Fibroblast of lung (primary cell): ENCODE measurements at regions not wholly inside any gene's neighbourhood (a gene's known extent, or its start where the extent isn't known, plus 50 kb on each side); places are given as distances from the start of the nearest gene placed in this dataset.
"Not testable (repeated sequence)": the region's sequence is repeated elsewhere in the genome, so short reads cannot be mapped to it uniquely, and the experiment has no call there.

Source experiments
- DNase-seq, 2 donors: peaks; one replicate each; pipeline versions ENCODE4 v3.0.0 to v3.0.0-alpha.2; 2010; ENCODE audit warnings: low read depth in 2 of 2
- H2AFZ ChIP-seq: 2 replicates; pipeline ENCODE4 v1.5.1; 2012; ENCODE audit warnings: low read length, control low read depth, inconsistent platforms
- H3K27ac ChIP-seq: 2 replicates; pipeline ENCODE4 v1.5.1; 2011; ENCODE audit warnings: low read length, control low read depth; ENCODE audit not compliant: insufficient read depth
- H3K27me3 ChIP-seq: 2 replicates; pipeline ENCODE4 v1.5.1; 2011; ENCODE audit warnings: mild to moderate bottlenecking, low read length; ENCODE audit not compliant: control insufficient read depth, insufficient read depth
- H3K36me3 ChIP-seq: 2 replicates; pipeline ENCODE4 v1.5.1; 2011; ENCODE audit warnings: low read length; ENCODE audit not compliant: control insufficient read depth, insufficient read depth
- H3K4me1 ChIP-seq: 2 replicates; pipeline ENCODE4 v1.5.1; 2011; ENCODE audit warnings: low read length; ENCODE audit not compliant: control insufficient read depth, insufficient read depth; ENCODE audit errors: extremely low read depth
- H3K4me2 ChIP-seq: 2 replicates; pipeline ENCODE4 v1.5.1; 2011; ENCODE audit warnings: low read length, control low read depth; ENCODE audit not compliant: insufficient read depth; ENCODE audit errors: extremely low read depth
- H3K4me3 ChIP-seq, 4 experiments: fragments of 200-600 bp in 1 of 4; sonication (generic) in 1 of 4; replicated peaks in 1 of 4; 2 replicates each; pipeline ENCODE4 v1.5.1; 2011 to 2016; ENCODE audit warnings: low read length in 4 of 4, low read depth in 3 of 4, mild to moderate bottlenecking in 3 of 4, control low read depth in 2 of 4, inconsistent platforms in 1 of 4, mixed read lengths in 1 of 4; ENCODE audit not compliant: insufficient read depth in 1 of 4; ENCODE audit errors: control extremely low read depth in 1 of 4
- H3K79me2 ChIP-seq: 2 replicates; pipeline ENCODE4 v1.5.1; 2012; ENCODE audit warnings: mild to moderate bottlenecking, low read length, inconsistent platforms; ENCODE audit not compliant: control insufficient read depth, insufficient read depth
- H3K9ac ChIP-seq: 2 replicates; pipeline ENCODE4 v1.5.1; 2011; ENCODE audit warnings: mild to moderate bottlenecking, low read length, control low read depth; ENCODE audit not compliant: insufficient read depth
- H3K9me3 ChIP-seq: 2 replicates; pipeline ENCODE4 v1.5.1; 2012; ENCODE audit warnings: low read depth, low read length; ENCODE audit not compliant: control insufficient read depth, insufficient read depth
- H4K20me1 ChIP-seq: 2 replicates; pipeline ENCODE4 v1.5.1; 2011; ENCODE audit warnings: low read length; ENCODE audit not compliant: control insufficient read depth, insufficient read depth; ENCODE audit errors: extremely low read depth
- EZH2 ChIP-seq: IDR thresholded peaks from 2 replicates; pipeline ENCODE4 v1.5.1; 2012; ENCODE audit warnings: low read length, control low read depth, mild to moderate bottlenecking; ENCODE audit errors: missing control alignments
- TF ChIP-seq, protein P1 (sequence below), 2 donors: IDR thresholded peaks in 1 of 2; conservative IDR thresholded peaks in 1 of 2; 1 replicate in 1 of 2; 2 replicates in 1 of 2; pipeline ENCODE4 v1.5.1; 2011 to 2012; ENCODE audit warnings: low read length in 2 of 2, control low read depth in 1 of 2, inconsistent platforms in 1 of 2, low read depth in 1 of 2, mild to moderate bottlenecking in 1 of 2

DNA sequence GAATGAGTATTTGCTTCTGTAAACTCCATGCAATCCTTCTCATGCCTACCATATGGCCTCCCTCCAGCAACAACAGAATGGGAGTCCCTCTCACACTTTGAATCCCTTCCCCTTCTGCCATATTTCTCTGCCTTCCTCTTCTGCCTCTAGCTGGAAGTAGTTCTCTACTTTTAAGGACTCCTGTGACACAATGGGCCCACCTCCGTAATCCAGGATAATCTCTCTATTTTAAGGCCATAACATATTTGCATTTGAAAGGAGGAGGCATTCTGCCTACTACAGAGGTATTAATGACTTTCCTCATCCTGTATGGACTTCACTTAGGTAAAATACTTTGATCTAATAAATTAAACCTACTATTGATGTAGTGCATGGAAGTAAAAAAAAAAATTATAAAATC lies 155.4 kb upstream of the ITGA1 start:
- Histone ChIP-seq H3K4me2 (no peak overlapping the region), H3K27ac (no peak overlapping the region)
- no peak for DNase-seq

GRCh38 chr5:52634171-52634570 lies 153.5 kb upstream of the ITGA1 start:
- not testable (repeated sequence) for H3K9me3 ChIP-seq, DNase-seq, H3K4me2 ChIP-seq, H3K4me3 ChIP-seq, H3K79me2 ChIP-seq, H3K9ac ChIP-seq, H2AFZ ChIP-seq, H3K4me1 ChIP-seq, H3K27ac ChIP-seq, H3K36me3 ChIP-seq, H4K20me1 ChIP-seq, H3K27me3 ChIP-seq

More for the DNA sequence above, 155.4 kb upstream of the ITGA1 start:
- no peaks in the 10 kb centered on the region for H3K4me1 ChIP-seq
- TF ChIP-seq, protein P1, sequence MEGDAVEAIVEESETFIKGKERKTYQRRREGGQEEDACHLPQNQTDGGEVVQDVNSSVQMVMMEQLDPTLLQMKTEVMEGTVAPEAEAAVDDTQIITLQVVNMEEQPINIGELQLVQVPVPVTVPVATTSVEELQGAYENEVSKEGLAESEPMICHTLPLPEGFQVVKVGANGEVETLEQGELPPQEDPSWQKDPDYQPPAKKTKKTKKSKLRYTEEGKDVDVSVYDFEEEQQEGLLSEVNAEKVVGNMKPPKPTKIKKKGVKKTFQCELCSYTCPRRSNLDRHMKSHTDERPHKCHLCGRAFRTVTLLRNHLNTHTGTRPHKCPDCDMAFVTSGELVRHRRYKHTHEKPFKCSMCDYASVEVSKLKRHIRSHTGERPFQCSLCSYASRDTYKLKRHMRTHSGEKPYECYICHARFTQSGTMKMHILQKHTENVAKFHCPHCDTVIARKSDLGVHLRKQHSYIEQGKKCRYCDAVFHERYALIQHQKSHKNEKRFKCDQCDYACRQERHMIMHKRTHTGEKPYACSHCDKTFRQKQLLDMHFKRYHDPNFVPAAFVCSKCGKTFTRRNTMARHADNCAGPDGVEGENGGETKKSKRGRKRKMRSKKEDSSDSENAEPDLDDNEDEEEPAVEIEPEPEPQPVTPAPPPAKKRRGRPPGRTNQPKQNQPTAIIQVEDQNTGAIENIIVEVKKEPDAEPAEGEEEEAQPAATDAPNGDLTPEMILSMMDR (conservative IDR thresholded peaks at IDR 0.05 in 1 of 2, IDR thresholded peaks at IDR 0.05 in 1 of 2; ENCODE audit: low read depth in 1 of 2, low read length in 2 of 2), result no peak
- TF ChIP-seq EZH2, result no peak
- no peak overlapping the region for H3K9ac ChIP-seq
- no peaks in the 10 kb centered on the region for H3K9me3 ChIP-seq
- no peaks in the 10 kb centered on the region for H3K36me3 ChIP-seq
- no peak overlapping the region for H3K4me3 ChIP-seq
- no peaks in the 10 kb centered on the region for H4K20me1 ChIP-seq
- H3K27me3 ChIP-seq, result no peaks in the 10 kb centered on the region
- H2AFZ ChIP-seq, result no peak overlapping the region
- no peaks in the 10 kb centered on the region for H3K79me2 ChIP-seq

- H3K4me2 ChIP-seq, result no peak overlapping the region
- H3K79me2 ChIP-seq, result no peaks in the 10 kb centered on the region
- DNase-seq, result no peak
- no peak overlapping the region for H2AFZ ChIP-seq
- H4K20me1 ChIP-seq, result no peaks in the 10 kb centered on the region
- H3K4me1 ChIP-seq, result no peaks in the 10 kb centered on the region
- H3K27me3 ChIP-seq, result no peaks in the 10 kb centered on the region
- no peaks in the 10 kb centered on the region for H3K36me3 ChIP-seq
- no peak overlapping the region for H3K27ac ChIP-seq
- TF ChIP-seq, protein P1 (conservative IDR thresholded peaks at IDR 0.05 in 1 of 2, IDR thresholded peaks at IDR 0.05 in 1 of 2; ENCODE audit: low read depth in 1 of 2, low read length in 2 of 2), result no peak
- no peak for TF ChIP-seq EZH2
- H3K9ac ChIP-seq, result no peak overlapping the region
- no peaks in the 10 kb centered on the region for H3K9me3 ChIP-seq
- H3K4me3 ChIP-seq, result no peak overlapping the region
Measured at GRCh38 chr5:52638732-52639131, 149.0 kb upstream of the ITGA1 start.
